SK-N-SH treated with all-trans-retinoic acid at 6 μM for 48 hours (cell line): ENCODE measurements at regions not wholly inside any gene's neighbourhood (a gene's known extent, or its start where the extent isn't known, plus 50 kb on each side); places are given as distances from the start of the nearest gene placed in this dataset.

Experiments
- ATAC-seq: fragments of 200-7000 bp; cut with Tn5 transposase; 3 replicates; pipeline ENCODE4 v1.9.1; 2020; ENCODE audit warnings: mild to moderate bottlenecking, moderate library complexity
- ARNTL ChIP-seq: fragments of 450-650 bp; formaldehyde crosslinking; IDR thresholded peaks from 2 replicates; pipeline ENCODE4 v1.5.0; 2020; ENCODE audit warnings: low read depth, mild to moderate bottlenecking, moderate library complexity, borderline replicate concordance
- BACH2 ChIP-seq: fragments of 250-450 bp; sonication (Bioruptor Pico); IDR thresholded peaks from 2 replicates; pipeline ENCODE4 v1.9.0; 2021; ENCODE audit warnings: mild to moderate bottlenecking, borderline replicate concordance
- CREB5 ChIP-seq: fragments of 250-450 bp; sonication (Bioruptor Pico); IDR thresholded peaks from 2 replicates; pipeline ENCODE4 v1.5.1; 2020; ENCODE audit warnings: low read depth, mild to moderate bottlenecking, moderate library complexity
- CSDC2 ChIP-seq: fragments of 250-450 bp; sonication (Bioruptor Pico); IDR thresholded peaks from 2 replicates; pipeline ENCODE4 v1.5.0; 2020; ENCODE audit warnings: mild to moderate bottlenecking, moderate library complexity
- ESRRG ChIP-seq: fragments of 250-450 bp; sonication (Bioruptor Pico); IDR thresholded peaks from 2 replicates; pipeline ENCODE4 v1.6.1; 2021; ENCODE audit warnings: mild to moderate bottlenecking
- GLIS3 ChIP-seq: fragments of 250-450 bp; sonication (Bioruptor Pico); IDR thresholded peaks from 2 replicates; pipeline ENCODE4 v1.5.0; 2020; ENCODE audit warnings: mild to moderate bottlenecking, moderate library complexity
- ISL1 ChIP-seq: fragments of 250-450 bp; sonication (Bioruptor Pico); IDR thresholded peaks from 2 replicates; pipeline ENCODE4 v2.1.2; 2022; ENCODE audit warnings: mild to moderate bottlenecking, moderate library complexity
- OSR1 ChIP-seq: fragments of 250-450 bp; sonication (Bioruptor Pico); IDR thresholded peaks from 2 replicates; pipeline ENCODE4 v1.8.0; 2022; ENCODE audit warnings: moderate library complexity, mild to moderate bottlenecking, inconsistent platforms
- POU6F1 ChIP-seq: fragments of 250-450 bp; sonication (Bioruptor Pico); IDR thresholded peaks from 2 replicates; pipeline ENCODE4 v1.8.0; 2021; ENCODE audit warnings: low read depth, mild to moderate bottlenecking, moderate library complexity, borderline replicate concordance
- PPARA ChIP-seq: fragments of 250-450 bp; sonication (Bioruptor Pico); IDR thresholded peaks from 2 replicates; pipeline ENCODE4 v1.5.0; 2020; ENCODE audit warnings: mild to moderate bottlenecking, borderline replicate concordance
- RARB ChIP-seq: fragments of 250-450 bp; sonication (Bioruptor Pico); IDR thresholded peaks from 2 replicates; pipeline ENCODE4 v1.8.0; 2021; ENCODE audit warnings: mild to moderate bottlenecking, moderate library complexity
- SNAI2 ChIP-seq: fragments of 250-450 bp; sonication (Bioruptor Pico); IDR thresholded peaks from 2 replicates; pipeline ENCODE4 v1.5.0; 2020; ENCODE audit warnings: mild to moderate bottlenecking, moderate library complexity
- TCF4 ChIP-seq: fragments of 250-450 bp; sonication (Bioruptor Pico); IDR thresholded peaks from 2 replicates; pipeline ENCODE4 v1.8.0; 2021; ENCODE audit warnings: mild to moderate bottlenecking, moderate library complexity, borderline replicate concordance
- TOX ChIP-seq: fragments of 250-450 bp; sonication (Bioruptor Pico); IDR thresholded peaks from 2 replicates; pipeline ENCODE4 v1.8.0; 2021; ENCODE audit warnings: mild to moderate bottlenecking, moderate library complexity, borderline replicate concordance
- TSHZ2 ChIP-seq: fragments of 250-450 bp; sonication (Bioruptor Pico); IDR thresholded peaks from 2 replicates; pipeline ENCODE4 v1.5.0; 2020; ENCODE audit warnings: mild to moderate bottlenecking, moderate library complexity
- ZC3H10 ChIP-seq: fragments of 250-450 bp; sonication (Bioruptor Pico); IDR thresholded peaks from 2 replicates; pipeline ENCODE4 v1.5.1; 2021; ENCODE audit warnings: mild to moderate bottlenecking, moderate library complexity
- ZFP3 ChIP-seq: fragments of 250-450 bp; sonication (Bioruptor Pico); IDR thresholded peaks from 2 replicates; pipeline ENCODE4 v1.5.0; 2020; ENCODE audit warnings: mild to moderate bottlenecking, moderate library complexity
- ZFP30 ChIP-seq: fragments of 450-650 bp; formaldehyde crosslinking; IDR thresholded peaks from 2 replicates; pipeline ENCODE4 v1.5.0; 2022; ENCODE audit warnings: mild to moderate bottlenecking, moderate library complexity
- ZNF565 ChIP-seq: fragments of 450-650 bp; formaldehyde crosslinking; conservative IDR thresholded peaks from 2 replicates; pipeline ENCODE4 v1.5.0; 2020; ENCODE audit warnings: low read depth, mild to moderate bottlenecking, moderate library complexity
- ZNF70 ChIP-seq: fragments of 450-650 bp; formaldehyde crosslinking; IDR thresholded peaks from 2 replicates; pipeline ENCODE4 v1.5.0; 2020; ENCODE audit warnings: mild to moderate bottlenecking, moderate library complexity
- TF ChIP-seq, protein P1 (sequence below): fragments of 250-450 bp; sonication (Bioruptor Pico); IDR thresholded peaks from 2 replicates; pipeline ENCODE4 v1.8.0; 2020; ENCODE audit warnings: mild to moderate bottlenecking, moderate library complexity, borderline replicate concordance
- TF ChIP-seq, protein P2 (sequence below): fragments of 250-450 bp; sonication (Bioruptor Pico); IDR thresholded peaks from 2 replicates; pipeline ENCODE4 v1.5.1; 2021; ENCODE audit warnings: mild to moderate bottlenecking, moderate library complexity

- ATAC-seq: no peak
- TF ChIP-seq ZC3H10 (CRISPR knock-in tag) (no peak), TOX (CRISPR knock-in tag) (no peak)
- TF ChIP-seq, protein P1, sequence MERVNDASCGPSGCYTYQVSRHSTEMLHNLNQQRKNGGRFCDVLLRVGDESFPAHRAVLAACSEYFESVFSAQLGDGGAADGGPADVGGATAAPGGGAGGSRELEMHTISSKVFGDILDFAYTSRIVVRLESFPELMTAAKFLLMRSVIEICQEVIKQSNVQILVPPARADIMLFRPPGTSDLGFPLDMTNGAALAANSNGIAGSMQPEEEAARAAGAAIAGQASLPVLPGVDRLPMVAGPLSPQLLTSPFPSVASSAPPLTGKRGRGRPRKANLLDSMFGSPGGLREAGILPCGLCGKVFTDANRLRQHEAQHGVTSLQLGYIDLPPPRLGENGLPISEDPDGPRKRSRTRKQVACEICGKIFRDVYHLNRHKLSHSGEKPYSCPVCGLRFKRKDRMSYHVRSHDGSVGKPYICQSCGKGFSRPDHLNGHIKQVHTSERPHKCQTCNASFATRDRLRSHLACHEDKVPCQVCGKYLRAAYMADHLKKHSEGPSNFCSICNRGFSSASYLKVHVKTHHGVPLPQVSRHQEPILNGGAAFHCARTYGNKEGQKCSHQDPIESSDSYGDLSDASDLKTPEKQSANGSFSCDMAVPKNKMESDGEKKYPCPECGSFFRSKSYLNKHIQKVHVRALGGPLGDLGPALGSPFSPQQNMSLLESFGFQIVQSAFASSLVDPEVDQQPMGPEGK: no peak
Observed at GRCh38 chr1:181391301-181391900, 91.9 kb upstream of the CACNA1E start.

DNA sequence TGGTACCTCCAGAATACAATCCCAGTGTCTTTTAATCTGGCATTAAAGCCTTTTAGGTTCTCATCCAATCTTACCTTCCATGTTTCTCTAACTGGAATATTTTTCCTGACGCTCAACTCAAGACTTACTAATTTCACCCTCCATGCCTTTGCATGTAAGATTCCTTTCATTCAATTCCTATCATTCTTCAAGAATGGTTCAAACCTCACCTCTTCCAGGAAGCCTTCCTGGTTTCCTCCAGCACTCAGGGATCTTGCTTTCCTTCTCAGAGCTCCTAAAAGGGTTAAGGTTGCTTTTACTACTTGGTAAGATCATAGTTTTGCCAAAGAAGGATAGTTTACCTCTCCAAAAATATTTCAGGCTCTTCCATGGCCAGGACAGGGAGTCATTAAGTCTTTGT is 91.2 kb upstream of the CACNA1E start:
- no peak for ATAC-seq
- TF ChIP-seq ZFP3 (CRISPR knock-in tag): no peak
- TF ChIP-seq CSDC2 (CRISPR knock-in tag): no peak
- no peak for TF ChIP-seq RARB
- no peak for TF ChIP-seq ZC3H10 (CRISPR knock-in tag)
- no peak for TF ChIP-seq PPARA
- no peak for TF ChIP-seq OSR1 (CRISPR knock-in tag)
- no peak for TF ChIP-seq ZFP30 (CRISPR knock-in tag)
- TF ChIP-seq CREB5 (CRISPR knock-in tag): no peak
- no peak for TF ChIP-seq TSHZ2 (CRISPR knock-in tag)
- no peak for TF ChIP-seq SNAI2 (CRISPR knock-in tag)
- TF ChIP-seq TCF4 (CRISPR knock-in tag): no peak
- TF ChIP-seq ISL1 (CRISPR knock-in tag): no peak

DNA sequence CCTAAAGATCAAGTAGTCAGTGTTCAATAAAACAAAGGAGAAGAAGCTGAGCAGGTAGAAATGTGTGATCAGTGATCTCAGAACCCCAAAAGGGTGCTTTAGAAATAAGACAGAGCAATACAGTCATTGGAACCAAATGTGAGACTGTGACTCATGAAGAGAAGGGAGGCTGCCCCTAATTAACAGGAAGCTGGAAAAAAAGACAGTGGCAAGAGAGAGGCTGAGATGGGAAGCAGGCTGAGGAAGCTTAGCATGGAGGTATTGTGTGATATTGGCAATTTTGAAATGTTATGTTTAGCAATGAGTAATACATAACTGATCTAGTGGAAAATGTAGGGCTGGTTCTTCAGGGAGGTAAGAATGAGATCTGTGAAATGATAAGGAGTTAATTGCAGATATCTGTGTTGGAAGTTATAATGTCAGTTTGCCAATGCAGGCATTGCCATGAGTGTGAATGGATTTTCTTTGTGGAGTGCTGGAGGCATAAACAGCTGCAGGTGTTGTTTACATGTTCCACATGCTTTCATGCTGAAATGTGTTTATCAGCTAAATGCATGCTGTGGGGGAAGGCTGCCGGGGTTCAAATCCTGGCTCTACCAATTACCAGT is 90.6 kb upstream of the CACNA1E start:
- no peak for ATAC-seq
- TF ChIP-seq ZC3H10 (CRISPR knock-in tag): no peak
- TF ChIP-seq GLIS3 (CRISPR knock-in tag): no peak
- no peak for TF ChIP-seq ZFP3 (CRISPR knock-in tag)
- no peak for TF ChIP-seq POU6F1 (CRISPR knock-in tag)
- no peak for TF ChIP-seq RARB
- TF ChIP-seq ZNF70: no peak
- TF ChIP-seq TCF4 (CRISPR knock-in tag): no peak
- no peak for TF ChIP-seq CSDC2 (CRISPR knock-in tag)
- no peak for TF ChIP-seq CREB5 (CRISPR knock-in tag)
- no peak for TF ChIP-seq ISL1 (CRISPR knock-in tag)
- no peak for TF ChIP-seq ARNTL (CRISPR knock-in tag)
- no peak for TF ChIP-seq ESRRG (CRISPR knock-in tag)
- TF ChIP-seq SNAI2 (CRISPR knock-in tag): no peak
- TF ChIP-seq, protein P2, sequence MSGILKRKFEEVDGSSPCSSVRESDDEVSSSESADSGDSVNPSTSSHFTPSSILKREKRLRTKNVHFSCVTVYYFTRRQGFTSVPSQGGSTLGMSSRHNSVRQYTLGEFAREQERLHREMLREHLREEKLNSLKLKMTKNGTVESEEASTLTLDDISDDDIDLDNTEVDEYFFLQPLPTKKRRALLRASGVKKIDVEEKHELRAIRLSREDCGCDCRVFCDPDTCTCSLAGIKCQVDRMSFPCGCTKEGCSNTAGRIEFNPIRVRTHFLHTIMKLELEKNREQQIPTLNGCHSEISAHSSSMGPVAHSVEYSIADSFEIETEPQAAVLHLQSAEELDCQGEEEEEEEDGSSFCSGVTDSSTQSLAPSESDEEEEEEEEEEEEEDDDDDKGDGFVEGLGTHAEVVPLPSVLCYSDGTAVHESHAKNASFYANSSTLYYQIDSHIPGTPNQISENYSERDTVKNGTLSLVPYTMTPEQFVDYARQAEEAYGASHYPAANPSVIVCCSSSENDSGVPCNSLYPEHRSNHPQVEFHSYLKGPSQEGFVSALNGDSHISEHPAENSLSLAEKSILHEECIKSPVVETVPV (CRISPR knock-in tag): no peak
- no peak for TF ChIP-seq ZNF565 (CRISPR knock-in tag)
- no peak for TF ChIP-seq BACH2 (CRISPR knock-in tag)
